K562 (cell line): ENCODE measurements at regions not wholly inside any gene's neighbourhood (a gene's known extent, or its start where the extent isn't known, plus 50 kb on each side); places are given as distances from the start of the nearest gene placed in this dataset.
A peak's percentile ranks its signal among the peaks of the same experiment; 100 is the strongest.

Experiments used
- ATAC-seq: fragments of 200-7000 bp; cut with Tn5 transposase; 3 replicates; pipeline ENCODE4 v1.9.1; 2020; ENCODE audit warnings: moderate library complexity
- BruUV-seq: library from RNA; stranded (reverse); fragments of 400-500 nt; replicated peaks from 2 replicates; lab custom pipeline; 2021; lab: Mats Ljungman, UMichigan
- CTCF ChIA-PET: fragments of 300-600 bp; formaldehyde crosslinking; extraction: SDS; loops from one replicate; lab custom pipeline; 2021; ENCODE audit warnings: low intra/inter-chr PET ratio; lab: Yijun Ruan, JAX
- POLR2A ChIA-PET: fragments of 300-600, 350-650 bp; sonication (Branson Sonifier 250); formaldehyde crosslinking; extraction: SDS; loops from one replicate; lab custom pipeline; 2021; ENCODE audit warnings: antibody characterized with exemption, inconsistent platforms; lab: Yijun Ruan, JAX
- DNase-seq, 4 experiments: peaks; one replicate each; pipeline versions ENCODE4 v3.0.0 to v3.0.0-alpha.2; 2011 to 2018; ENCODE audit warnings: low spot score in 3 of 4, mixed read lengths in 3 of 4; ENCODE audit errors: extremely low read depth in 1 of 4
- FAIRE-seq: peaks from 2 replicates; lab custom pipeline; 2011; peaks lifted over from hg19 to GRCh38; lab: Jason Lieb, UNC
- H2AFZ ChIP-seq: 2 replicates; pipeline ENCODE4 v1.6.0; 2011; ENCODE audit warnings: low read depth, low read length, control low read depth, inconsistent platforms
- H3K27ac ChIP-seq: fragments of 200-600 bp; 3 replicates; pipeline ENCODE4 v1.8.0; 2011; ENCODE audit warnings: low read depth, mild to moderate bottlenecking, control low read depth, inconsistent platforms, low read length, moderate library complexity, mixed read lengths; ENCODE audit errors: extremely low read depth
- H3K27me3 ChIP-seq, 2 experiments: fragments of 300-600 bp in 1 of 2; 2 replicates in 1 of 2; 3 replicates in 1 of 2; pipeline versions ENCODE4 v1.6.0 to v1.8.0; 2011; ENCODE audit warnings: inconsistent platforms in 2 of 2, low read length in 2 of 2, mild to moderate bottlenecking in 1 of 2, mixed read lengths in 1 of 2, moderate library complexity in 1 of 2; ENCODE audit not compliant: control insufficient read depth in 2 of 2, insufficient read depth in 2 of 2
- H3K36me3 ChIP-seq: fragments of 300-600 bp; 3 replicates; pipeline ENCODE4 v1.8.0; 2011; ENCODE audit warnings: mild to moderate bottlenecking, low read length, inconsistent platforms; ENCODE audit not compliant: control insufficient read depth, insufficient read depth
- H3K4me1 ChIP-seq, 2 experiments: fragments of 200-600 bp in 1 of 2; replicated peaks in 1 of 2; 2 replicates in 1 of 2; 3 replicates in 1 of 2; pipeline versions ENCODE4 v1.5.1 to v1.8.0; 2011; ENCODE audit warnings: inconsistent platforms in 2 of 2, low read length in 2 of 2, mild to moderate bottlenecking in 1 of 2, mixed read lengths in 1 of 2, moderate library complexity in 1 of 2; ENCODE audit not compliant: control insufficient read depth in 2 of 2, insufficient read depth in 2 of 2
- H3K4me2 ChIP-seq: 2 replicates; pipeline ENCODE4 v1.6.1; 2011; ENCODE audit warnings: low read length, control low read depth, inconsistent platforms, mixed read lengths; ENCODE audit not compliant: insufficient read depth
- H3K4me3 ChIP-seq: fragments of 200-600 bp; sonication (generic), shearing (Covaris generic); 2 replicates; pipeline ENCODE4 v1.5.1; 2016; ENCODE audit warnings: control low read depth, inconsistent platforms
- H3K79me2 ChIP-seq: fragments of 200-600 bp; 3 replicates; pipeline ENCODE4 v1.8.0; 2011; ENCODE audit warnings: low read length, inconsistent platforms; ENCODE audit not compliant: control insufficient read depth, insufficient read depth
- H3K9ac ChIP-seq, 2 experiments: 2 replicates each; pipeline versions ENCODE4 v1.6.0 to v1.6.1; 2011; ENCODE audit warnings: low read depth in 2 of 2, low read length in 2 of 2, control low read depth in 1 of 2, inconsistent platforms in 1 of 2, mild to moderate bottlenecking in 1 of 2, mixed read lengths in 1 of 2; ENCODE audit not compliant: insufficient read depth in 1 of 2
- H3K9me1 ChIP-seq: one replicate; pipeline ENCODE4 v1.6.0; 2011; ENCODE audit warnings: inconsistent platforms, mild to moderate bottlenecking, low read length, moderate library complexity; ENCODE audit not compliant: control insufficient read depth, insufficient read depth
- H3K9me3 ChIP-seq: replicated peaks from 2 replicates; pipeline ENCODE4 v1.5.1; 2011; ENCODE audit warnings: low read depth, low read length, inconsistent platforms; ENCODE audit not compliant: control insufficient read depth, insufficient read depth
- H4K20me1 ChIP-seq: replicated peaks from 2 replicates; pipeline ENCODE4 v1.6.1; 2011; ENCODE audit warnings: low read length, inconsistent platforms, mixed read lengths; ENCODE audit not compliant: control insufficient read depth, insufficient read depth
- ARID3B ChIP-seq: fragments of 250-450 bp; sonication (Bioruptor Pico); IDR thresholded peaks from 2 replicates; pipeline ENCODE4 v1.4.0; 2020; ENCODE audit warnings: borderline replicate concordance
- CREB3 ChIP-seq: fragments of 450-650 bp; conservative IDR thresholded peaks from 2 replicates; pipeline ENCODE4 v1.6.1; 2016; ENCODE audit warnings: missing genetic modification characterization, low read depth, mild to moderate bottlenecking, missing compliant biosample characterization, moderate library complexity
- CTCF ChIP-seq, 3 experiments: IDR thresholded peaks in 2 of 3; conservative IDR thresholded peaks in 1 of 3; 2 replicates each; pipeline ENCODE4 v1.5.1; 2011 to 2012; ENCODE audit warnings: low read length in 3 of 3, mild to moderate bottlenecking in 3 of 3, control low read depth in 2 of 3, improper control_type of control experiment in 1 of 3, inconsistent platforms in 1 of 3, low read depth in 1 of 3, mixed read lengths in 1 of 3, moderate library complexity in 1 of 3; ENCODE audit not compliant: insufficient read depth in 2 of 3
- E2F6 ChIP-seq, 2 experiments: IDR thresholded peaks; 2 replicates each; pipeline ENCODE4 v1.6.1; 2011; ENCODE audit warnings: borderline replicate concordance in 1 of 2, control low read depth in 1 of 2, low read depth in 1 of 2, low read length in 1 of 2, mild to moderate bottlenecking in 1 of 2, mixed read lengths in 1 of 2, moderate library complexity in 1 of 2; ENCODE audit not compliant: insufficient read depth in 1 of 2, insufficient read length in 1 of 2, poor library complexity in 1 of 2, severe bottlenecking in 1 of 2; ENCODE audit errors: extremely low read depth in 1 of 2
- FUS ChIP-seq: fragments of 200-400 bp; formaldehyde crosslinking; optimal IDR thresholded peaks from 2 replicates; pipeline ENCODE3; 2017; ENCODE audit warnings: low read depth, low read length
- HNRNPL ChIP-seq: fragments of 200-400 bp; formaldehyde crosslinking; IDR thresholded peaks from 2 replicates; pipeline ENCODE4 v1.6.1; 2017; ENCODE audit warnings: low read depth, mild to moderate bottlenecking, low read length
- JUN ChIP-seq, 2 experiments: sonication (generic) in 1 of 2; formaldehyde crosslinking in 1 of 2; IDR thresholded peaks; 2 replicates each; pipeline versions ENCODE4 v1.6.1 to v1.8.0; 2012 to 2022; ENCODE audit warnings: borderline replicate concordance in 2 of 2, mild to moderate bottlenecking in 2 of 2, improper control_type of control experiment in 1 of 2, low read depth in 1 of 2, low read length in 1 of 2, missing genetic modification reagents in 1 of 2
- RAD21 ChIP-seq, 2 experiments: fragments of 250-450 bp in 1 of 2; fragments of 450-650 bp in 1 of 2; sonication (Bioruptor Pico) in 1 of 2; formaldehyde crosslinking in 1 of 2; IDR thresholded peaks in 1 of 2; conservative IDR thresholded peaks in 1 of 2; 2 replicates each; pipeline versions ENCODE4 v1.4.0 to v1.8.0; 2020 to 2022; ENCODE audit warnings: mild to moderate bottlenecking in 2 of 2, moderate library complexity in 1 of 2
- SMAD1 ChIP-seq: fragments of 150-350 bp; IDR thresholded peaks from 2 replicates; pipeline ENCODE4 v1.6.1; 2014; ENCODE audit warnings: low read length, low read depth; ENCODE audit not compliant: partially characterized antibody
- SMARCA5 ChIP-seq: fragments of 450-650 bp; IDR thresholded peaks from 2 replicates; pipeline ENCODE4 v1.6.1; 2016
- SMARCB1 ChIP-seq: IDR thresholded peaks from 2 replicates; pipeline ENCODE4 v1.6.1; 2011; ENCODE audit warnings: improper control_type of control experiment, low read depth; ENCODE audit not compliant: insufficient read length
- USF2 ChIP-seq: sonication (generic); formaldehyde crosslinking; IDR thresholded peaks from 2 replicates; pipeline ENCODE4 v1.5.0; 2020; ENCODE audit warnings: missing genetic modification reagents
- WGBS: fragments of 100-300 bp; shearing (Covaris generic); methylation state at CpG from one replicate; pipeline ENCODE4 v1.1.6; 2016; ENCODE audit warnings: low coverage, mixed read lengths; ENCODE audit not compliant: insufficient coverage; ENCODE audit errors: missing lambda C conversion rate; 5-methylcytosine and 5-hydroxymethylcytosine counted together
- in situ Hi-C: fragments of 300-500 bp; cut with MboI; formaldehyde crosslinking; loops from 4 replicates; pipeline ENCODE4 v1.15.0; 2018; ENCODE audit warnings: inconsistent platforms, mixed read lengths
- intact Hi-C: fragments of 100-400 bp; cut with micrococcal nuclease; formaldehyde crosslinking; loops from 2 replicates; pipeline ENCODE4 v1.14.2; 2022

GRCh38 chr17:72535779-72536178 lies 415.0 kb downstream of the SOX9 start:
- intact Hi-C loops: no loop called here
- H3K9me3 ChIP-seq: no peaks in the 10 kb centered on the region
- CTCF ChIA-PET: no interaction called here
- TF ChIP-seq SMARCA5 (no peak), SMAD1 (no peak), RAD21 (CRISPR knock-in tag; conservative IDR thresholded peaks at IDR 0.05 in 1 of 2, IDR thresholded peaks at IDR 0.05 in 1 of 2) (no peak), JUN (IDR thresholded peaks at IDR 0.05; ENCODE audit: borderline replicate concordance, low read depth, low read length) (no peak), JUN (CRISPR knock-in tag; IDR thresholded peaks at IDR 0.05; ENCODE audit: borderline replicate concordance) (no peak), E2F6 (IDR thresholded peaks at IDR 0.05; ENCODE audit: borderline replicate concordance in 1 of 2, extremely low read depth in 1 of 2, insufficient read depth in 1 of 2, insufficient read length in 1 of 2, low read depth in 1 of 2, low read length in 1 of 2, poor library complexity in 1 of 2, severe bottlenecking in 1 of 2) (peak in 1 of 2 experiments; percentile 18), ARID3B (CRISPR knock-in tag) (no peak), SMARCB1 (no peak), CTCF (IDR thresholded peaks at IDR 0.05 in 2 of 3, conservative IDR thresholded peaks at IDR 0.05 in 1 of 3; ENCODE audit: insufficient read depth in 2 of 3, low read depth in 1 of 3, low read length in 3 of 3) (no peak), CREB3 (no peak), USF2 (CRISPR knock-in tag) (peak; percentile 7; the same call in 1 of the 2 replicates), HNRNPL (no peak), FUS (no peak)

More at GRCh38 chr17:72535779-72536178, 415.0 kb downstream of the SOX9 start:
- DNase-seq (no peak), ATAC-seq (no peak), FAIRE-seq (no peak)
- H3K79me2 ChIP-seq: no peaks in the 10 kb centered on the region
- 2% methylated on average over 5 of the region's 5 CpGs for WGBS
- no peak overlapping the region for H2AFZ ChIP-seq
- BruUV-seq: no TSS peak
- peaks cover 4 to 28% of the 10 kb centered on the region in 2 experiments; a peak in 3 of 5 replicates for H3K27me3 ChIP-seq
- no peaks in the 10 kb centered on the region for H3K9me1 ChIP-seq
- H4K20me1 ChIP-seq: peaks cover 4% of the 10 kb centered on the region; the same call in 1 of the 2 replicates
- H3K4me3 ChIP-seq: no peak overlapping the region
- H3K36me3 ChIP-seq: no peaks in the 10 kb centered on the region
- H3K9ac ChIP-seq: no peak overlapping the region
- POLR2A ChIA-PET: interaction anchor here (0.6 kb wide), 2 partner anchors 16 to 140 kb away, joined by 3 read pairs; no protein-coding TSS in a partner anchor
- no peak overlapping the region for H3K4me2 ChIP-seq
- in situ Hi-C loops: loop anchor here (10.0 kb wide), 1 partner anchor 1901 kb away; no protein-coding TSS in a partner anchor
- H3K27ac ChIP-seq: no peak overlapping the region
- H3K4me1 ChIP-seq: peaks cover 0 to 7% of the 10 kb centered on the region in 2 experiments; a peak in 1 of 5 replicates
